HG03025 (cell line): ENCODE measurements at regions not wholly inside any gene's neighbourhood (a gene's known extent, or its start where the extent isn't known, plus 50 kb on each side); places are given as distances from the start of the nearest gene placed in this dataset.

Experiments used
- ATAC-seq: cut with Tn5 transposase; IDR thresholded peaks from one replicate; pipeline ENCODE4 v1.9.1; 2021; ENCODE audit warnings: mild to moderate bottlenecking, moderate library complexity; ENCODE audit not compliant: unreplicated experiment, low FRiP score

DNA sequence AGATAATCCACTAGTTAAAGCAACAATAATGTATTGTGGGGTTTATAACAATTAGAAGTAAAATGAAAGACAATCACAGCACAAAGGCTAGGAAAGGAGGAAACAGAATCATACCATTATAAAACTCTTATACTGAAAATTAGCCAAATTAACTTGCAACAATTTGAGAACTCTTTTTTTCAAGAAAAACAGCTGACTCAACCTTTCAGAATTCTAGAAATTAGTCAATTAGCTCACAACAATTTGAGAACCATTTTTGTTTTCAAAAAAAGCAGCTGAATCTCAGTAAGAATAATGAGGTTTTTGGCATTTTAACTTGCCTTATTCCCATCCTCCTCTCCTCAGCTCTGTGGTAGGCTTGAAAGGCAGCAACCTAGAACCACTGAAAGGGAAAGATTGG is 269.9 kb downstream of the NPR3 start:
- ATAC-seq: no peak

DNA sequence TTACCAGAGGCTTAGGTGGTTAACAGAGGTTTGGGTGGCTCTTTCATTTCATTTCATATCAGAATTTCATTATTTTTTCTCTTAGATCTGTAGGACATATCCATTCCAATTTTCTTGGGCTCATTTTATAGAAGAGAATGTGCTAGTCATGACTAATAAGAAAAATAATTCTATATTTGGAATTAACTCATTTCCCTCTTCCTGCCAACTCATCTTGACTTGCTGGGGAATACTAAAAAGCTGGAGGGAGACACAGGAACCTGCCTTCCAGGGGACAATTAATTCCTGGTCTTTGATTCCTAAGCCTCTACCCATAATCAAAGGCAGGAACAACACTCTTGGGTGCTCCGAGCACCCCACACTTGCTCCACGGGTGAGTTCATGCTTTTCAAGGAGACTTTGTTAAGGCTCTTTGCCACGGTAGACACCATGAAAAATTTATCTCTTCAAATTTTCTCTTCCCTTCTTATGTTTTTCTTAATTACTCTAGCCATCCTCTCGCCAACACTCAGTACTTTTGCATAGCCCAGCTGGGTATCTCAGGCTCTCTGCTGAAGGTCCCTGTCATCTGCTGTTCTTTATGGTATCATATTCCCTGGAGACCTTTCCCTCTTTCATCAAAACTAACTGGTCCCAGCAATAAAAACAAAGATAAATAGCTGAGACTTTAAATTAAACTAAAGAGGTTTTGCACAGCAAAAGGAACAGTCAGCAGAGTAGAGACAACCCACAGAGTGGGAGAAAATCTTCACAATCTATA is 273.9 kb downstream of the NPR3 start:
- ATAC-seq: no peak

DNA sequence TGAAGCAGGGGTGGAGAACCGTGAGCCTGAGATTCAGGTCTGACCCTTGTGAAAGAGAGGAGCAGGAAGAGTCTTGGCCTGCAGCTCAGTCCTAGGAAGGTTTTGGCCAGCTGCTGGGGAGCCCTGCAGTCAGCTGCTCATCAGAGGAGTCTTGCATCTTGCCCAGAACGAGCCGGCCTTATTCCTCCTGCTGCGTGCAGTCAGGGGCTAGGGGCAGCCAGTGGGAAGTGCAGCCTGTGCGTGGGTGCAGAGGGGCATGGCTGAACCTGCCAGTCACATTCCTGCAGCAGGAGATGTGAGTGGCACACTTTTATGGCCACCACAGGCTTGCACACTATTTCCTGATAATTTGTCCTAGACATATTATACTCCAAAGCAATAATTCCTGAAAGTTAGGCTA is 278.7 kb downstream of the NPR3 start:
- ATAC-seq: no peak

- ATAC-seq: no peak
Observed at GRCh38 chr5:32990593-32991420, 279.7 kb downstream of the NPR3 start.

DNA sequence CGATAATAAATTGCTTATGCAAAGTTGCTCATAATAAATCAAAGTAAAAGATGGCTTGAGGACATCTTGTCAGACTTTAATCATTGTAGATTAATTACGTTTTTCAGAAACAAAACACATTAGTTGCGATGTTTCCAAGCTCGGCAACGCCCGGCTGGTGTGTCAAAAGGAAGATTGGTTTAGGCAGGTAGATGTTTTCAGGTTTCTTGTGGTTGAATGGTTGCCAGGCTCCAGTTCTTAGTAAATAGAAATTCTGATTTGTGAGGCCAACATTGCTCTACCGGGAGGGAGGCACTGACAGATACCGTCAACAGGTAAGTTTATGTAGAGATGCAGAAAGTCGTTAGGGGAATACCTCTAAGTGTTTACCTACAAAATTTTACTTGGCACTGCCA is 280.3 kb downstream of the NPR3 start:
- no peak for ATAC-seq

DNA sequence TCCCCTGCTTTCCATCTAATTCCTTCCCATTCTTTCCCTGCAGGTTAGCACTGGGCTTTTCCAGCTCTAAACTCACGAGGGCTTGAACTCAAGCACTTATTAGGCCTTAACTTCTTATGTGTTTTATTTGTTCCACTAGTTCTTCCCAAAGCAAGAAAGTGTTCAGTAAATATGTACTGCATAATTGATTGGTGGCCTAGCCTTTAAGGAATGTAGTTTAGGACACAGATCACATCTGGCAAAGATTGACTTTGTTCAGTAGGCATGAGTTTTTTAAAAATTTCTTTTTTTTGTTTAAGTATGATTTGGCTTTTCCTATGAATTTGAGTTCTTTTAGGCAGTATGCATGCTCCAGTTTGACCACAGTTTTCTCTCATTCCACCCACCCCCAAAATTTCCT is 285.2 kb downstream of the NPR3 start:
- no peak for ATAC-seq

- ATAC-seq: no peak
Observed at GRCh38 chr5:33008751-33009418, 297.8 kb downstream of the NPR3 start.

- no peak for ATAC-seq
Observed at GRCh38 chr5:33010846-33011245, 299.7 kb downstream of the NPR3 start.

- no peak for ATAC-seq
Observed at GRCh38 chr5:33011801-33012200, 300.7 kb downstream of the NPR3 start.

DNA sequence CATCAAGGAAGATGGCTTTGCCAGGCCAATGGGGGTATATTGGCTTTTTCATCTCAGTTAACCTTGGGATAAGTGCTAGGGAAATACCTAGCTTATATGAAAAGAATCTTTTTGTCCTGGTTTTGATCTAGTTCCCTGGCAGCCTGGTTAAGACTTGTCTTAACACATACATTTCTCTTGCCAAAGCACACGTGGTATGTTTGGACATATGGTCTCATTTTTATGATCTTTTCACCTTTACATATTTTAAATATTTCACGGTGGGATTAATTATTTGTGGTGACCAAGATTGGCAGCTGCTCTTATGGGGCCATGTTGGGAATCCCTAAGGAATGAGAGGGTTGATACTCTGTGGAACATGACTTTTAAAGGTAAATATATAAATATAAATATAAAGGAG is 312.5 kb downstream of the NPR3 start:
- ATAC-seq: no peak

GRCh38 chr5:33032271-33033070 is 321.4 kb downstream of the NPR3 start:
- no peak for ATAC-seq

DNA sequence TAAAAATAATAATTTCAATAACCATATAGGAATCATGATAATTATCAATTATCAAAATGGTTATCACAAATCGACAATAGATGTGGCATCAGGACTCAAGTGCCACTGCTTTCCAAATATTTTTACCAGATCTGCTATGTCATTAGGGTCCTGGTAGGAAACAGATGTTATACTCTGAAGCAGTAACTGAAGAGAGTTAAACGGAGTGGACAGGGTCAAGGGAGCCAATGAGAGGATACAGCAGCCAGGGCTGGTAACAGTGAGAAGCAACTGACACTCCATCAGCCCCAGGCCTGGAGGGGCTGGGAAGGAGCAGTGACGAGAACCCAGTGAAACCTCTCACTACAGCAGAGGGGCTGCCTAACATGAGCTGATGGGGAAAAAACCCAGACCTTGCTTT is 322.4 kb downstream of the NPR3 start:
- ATAC-seq: no peak

DNA sequence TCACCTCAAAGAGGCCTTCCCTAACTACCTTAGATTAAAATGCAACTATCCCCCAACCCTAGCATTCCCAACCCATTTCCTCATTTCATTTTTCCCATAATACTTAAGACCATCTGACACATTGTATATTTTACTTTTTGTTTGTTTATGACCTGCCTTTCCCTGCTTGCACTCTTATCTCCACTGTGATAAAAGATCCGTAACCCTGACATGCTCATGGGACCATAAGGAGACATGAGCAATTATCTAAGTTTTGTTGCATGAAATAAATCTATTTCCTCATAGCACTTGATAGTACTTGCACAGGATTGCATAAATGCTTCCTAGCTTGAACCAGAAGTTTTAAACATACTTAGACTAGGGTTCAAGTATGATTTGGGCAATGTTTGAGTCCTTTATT is 323.7 kb downstream of the NPR3 start:
- no peak for ATAC-seq

DNA sequence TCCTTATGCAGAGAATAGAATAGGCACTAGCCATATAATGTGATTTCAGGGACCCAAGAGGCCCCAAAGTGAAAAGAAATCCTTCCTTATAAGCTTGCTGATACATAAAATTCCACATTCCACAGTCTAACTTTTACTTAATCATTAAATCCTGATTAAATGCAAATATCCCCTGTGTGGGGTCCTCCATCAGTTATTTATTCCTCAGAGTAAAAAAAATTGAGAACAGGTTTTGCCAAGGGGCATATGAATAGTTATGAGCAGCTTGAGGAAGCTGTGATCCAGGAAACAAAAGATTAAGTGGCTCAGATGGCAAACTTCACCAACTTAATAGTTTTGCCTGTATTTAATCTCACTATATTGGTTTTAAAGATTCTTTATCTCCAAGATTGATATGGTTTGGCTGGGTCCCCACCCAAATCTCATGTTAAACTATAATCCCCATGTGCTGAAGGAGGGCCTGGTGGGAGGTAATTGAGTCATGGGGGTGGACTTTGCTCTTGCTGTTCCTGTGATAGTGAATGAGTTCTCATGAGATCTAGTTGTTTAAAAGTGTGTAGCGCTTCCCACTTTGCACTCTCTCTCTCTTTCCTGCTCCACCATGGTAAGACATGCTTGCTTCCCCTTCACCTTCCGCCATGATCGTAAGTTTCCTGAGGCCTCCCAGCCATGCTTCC is 324.9 kb downstream of the NPR3 start:
- no peak for ATAC-seq

DNA sequence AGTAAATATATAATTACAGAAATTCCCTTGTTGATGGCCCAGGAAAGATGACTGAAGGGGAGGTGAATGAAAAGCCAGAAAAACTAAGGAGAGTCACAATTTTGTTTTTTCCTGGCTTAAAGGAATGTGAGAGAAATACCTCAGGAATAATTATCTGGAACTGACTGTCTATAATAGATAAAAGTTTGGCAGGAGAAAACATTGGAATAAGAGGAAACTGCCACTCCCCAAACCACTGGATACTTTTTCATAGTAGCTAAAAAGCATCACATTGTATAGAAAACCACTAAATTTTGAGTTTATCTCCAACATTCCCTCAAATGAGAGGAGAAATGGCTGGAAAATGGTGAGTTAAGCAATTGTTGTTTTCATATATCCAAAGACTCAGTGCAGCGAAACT is 326.0 kb downstream of the NPR3 start:
- no peak for ATAC-seq

DNA sequence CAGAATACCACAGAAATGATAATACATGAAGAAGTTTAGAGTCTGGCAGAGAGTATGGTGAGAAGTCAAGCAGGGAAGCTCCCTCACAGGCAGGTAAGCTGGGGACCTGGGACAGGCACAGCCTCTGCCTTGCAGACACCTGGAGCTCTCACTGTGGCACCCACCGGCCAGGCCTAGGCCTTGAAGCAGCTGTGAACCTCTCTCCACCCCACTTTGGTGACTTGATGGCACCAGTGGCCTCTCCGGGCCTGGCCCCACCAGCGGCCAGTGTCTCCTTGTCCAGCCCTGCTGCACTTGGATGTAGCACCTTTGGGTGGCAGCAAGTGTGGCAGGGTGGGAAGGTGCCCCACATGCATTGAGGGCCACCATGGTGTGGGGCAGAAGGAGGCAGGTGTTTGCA is 330.5 kb downstream of the NPR3 start:
- ATAC-seq: no peak

- no peak for ATAC-seq
Observed at GRCh38 chr5:33043343-33043997, 332.3 kb downstream of the NPR3 start.

DNA sequence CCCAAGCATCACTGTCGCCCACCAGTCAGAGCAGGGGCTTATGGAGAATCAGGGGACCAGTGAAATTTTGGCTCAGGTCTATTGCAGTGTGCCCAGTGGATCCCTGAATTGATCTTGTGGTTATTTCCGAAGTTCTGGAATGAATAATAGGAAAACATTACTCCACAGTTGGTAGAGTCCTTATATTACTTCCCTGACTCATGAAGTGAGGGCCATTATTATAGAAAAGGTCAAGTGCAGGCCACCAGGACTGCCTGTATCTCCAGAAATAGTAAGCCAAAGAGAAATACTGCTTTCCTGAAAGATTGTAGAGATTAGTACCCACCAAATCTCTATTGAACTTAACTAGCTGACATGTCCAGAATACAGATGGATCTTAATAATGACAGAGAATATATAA is 335.0 kb downstream of the NPR3 start:
- ATAC-seq: no peak

DNA sequence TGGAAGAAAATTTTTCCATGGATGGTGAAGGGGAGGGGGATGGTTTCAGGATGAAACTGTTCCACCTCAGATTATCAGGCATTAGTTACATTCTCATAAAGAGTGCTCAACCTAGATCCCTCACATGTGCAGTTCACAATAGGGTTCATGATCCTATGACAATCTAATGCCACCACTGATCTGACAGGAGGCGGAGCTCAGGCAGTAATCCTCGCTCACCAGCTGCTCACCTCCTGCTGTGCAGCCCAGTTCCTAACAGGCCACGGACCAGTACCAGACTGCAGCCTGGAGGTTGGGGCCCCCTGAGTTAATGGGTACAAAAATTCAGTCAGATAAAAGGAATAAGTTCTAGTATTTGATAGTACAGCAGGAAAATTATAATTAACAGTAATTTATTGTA is 337.2 kb downstream of the NPR3 start:
- ATAC-seq: no peak

- no peak for ATAC-seq
Observed at GRCh38 chr5:33049298-33049697, 338.2 kb downstream of the NPR3 start.
